ENCODE measurements at regions not wholly inside any gene's neighbourhood (a gene's known extent, or its start where the extent isn't known, plus 50 kb on each side); places are given as distances from the start of the nearest gene placed in this dataset.

DNA sequence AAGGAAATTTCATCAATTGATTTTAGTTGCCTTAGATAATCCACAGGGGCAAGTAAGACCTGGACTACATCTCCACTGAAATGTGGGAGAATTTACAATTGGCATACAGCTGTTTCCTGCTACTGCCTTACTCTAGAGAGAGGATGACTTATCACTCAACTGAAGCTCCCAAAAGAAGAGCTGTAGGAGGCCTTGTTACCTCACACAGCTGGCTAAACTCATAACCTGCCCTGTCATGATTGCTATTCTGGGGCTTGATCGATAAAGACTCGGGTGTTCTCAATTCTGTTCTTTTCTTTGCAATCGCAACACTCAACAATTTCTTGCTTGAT, 1396.4 kb downstream of the EFNB2 start:
- TF ChIP-seq, protein P1, sequence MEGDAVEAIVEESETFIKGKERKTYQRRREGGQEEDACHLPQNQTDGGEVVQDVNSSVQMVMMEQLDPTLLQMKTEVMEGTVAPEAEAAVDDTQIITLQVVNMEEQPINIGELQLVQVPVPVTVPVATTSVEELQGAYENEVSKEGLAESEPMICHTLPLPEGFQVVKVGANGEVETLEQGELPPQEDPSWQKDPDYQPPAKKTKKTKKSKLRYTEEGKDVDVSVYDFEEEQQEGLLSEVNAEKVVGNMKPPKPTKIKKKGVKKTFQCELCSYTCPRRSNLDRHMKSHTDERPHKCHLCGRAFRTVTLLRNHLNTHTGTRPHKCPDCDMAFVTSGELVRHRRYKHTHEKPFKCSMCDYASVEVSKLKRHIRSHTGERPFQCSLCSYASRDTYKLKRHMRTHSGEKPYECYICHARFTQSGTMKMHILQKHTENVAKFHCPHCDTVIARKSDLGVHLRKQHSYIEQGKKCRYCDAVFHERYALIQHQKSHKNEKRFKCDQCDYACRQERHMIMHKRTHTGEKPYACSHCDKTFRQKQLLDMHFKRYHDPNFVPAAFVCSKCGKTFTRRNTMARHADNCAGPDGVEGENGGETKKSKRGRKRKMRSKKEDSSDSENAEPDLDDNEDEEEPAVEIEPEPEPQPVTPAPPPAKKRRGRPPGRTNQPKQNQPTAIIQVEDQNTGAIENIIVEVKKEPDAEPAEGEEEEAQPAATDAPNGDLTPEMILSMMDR (IDR thresholded peaks at IDR 0.05; ENCODE audit: low read length): no peak
- no peak for TF ChIP-seq EZH2 (IDR thresholded peaks at IDR 0.05; ENCODE audit: borderline replicate concordance, low read length)
